B cell (primary cell): ENCODE measurements at regions not wholly inside any gene's neighbourhood (a gene's known extent, or its start where the extent isn't known, plus 50 kb on each side); places are given as distances from the start of the nearest gene placed in this dataset.
"Not testable (repeated sequence)": the region's sequence is repeated elsewhere in the genome, so short reads cannot be mapped to it uniquely, and the experiment has no call there.

Experiments
- CTCF ChIP-seq: fragments of 200-600 bp; IDR thresholded peaks from one replicate; pipeline ENCODE4 v1.8.0; 2022; ENCODE audit warnings: antibody characterized with exemption, mild to moderate bottlenecking
- EZH2 ChIP-seq: IDR thresholded peaks from 2 replicates; pipeline ENCODE4 v1.6.1; 2012; ENCODE audit warnings: borderline replicate concordance, low read depth, mild to moderate bottlenecking, moderate library complexity, low read length; ENCODE audit not compliant: insufficient read depth, poor library complexity, severe bottlenecking

DNA sequence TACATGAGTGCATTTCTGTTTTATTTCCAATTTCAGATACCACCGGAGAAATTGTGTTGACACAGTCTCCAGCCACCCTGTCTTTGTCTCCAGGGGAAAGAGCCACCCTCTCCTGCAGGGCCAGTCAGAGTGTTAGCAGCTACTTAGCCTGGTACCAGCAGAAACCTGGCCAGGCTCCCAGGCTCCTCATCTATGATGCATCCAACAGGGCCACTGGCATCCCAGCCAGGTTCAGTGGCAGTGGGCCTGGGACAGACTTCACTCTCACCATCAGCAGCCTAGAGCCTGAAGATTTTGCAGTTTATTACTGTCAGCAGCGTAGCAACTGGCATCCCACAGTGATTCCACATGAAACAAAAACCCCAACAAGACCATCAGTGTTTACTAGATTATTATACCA is 1481.6 kb downstream of the RPIA start:
- not testable (repeated sequence) for TF ChIP-seq CTCF, EZH2
